Bronchial epithelial cell (primary cell): ENCODE measurements at regions not wholly inside any gene's neighbourhood (a gene's known extent, or its start where the extent isn't known, plus 50 kb on each side); places are given as distances from the start of the nearest gene placed in this dataset.

Experiments
- DNase-seq: peaks from one replicate; pipeline ENCODE4 v3.0.0-alpha.2; 2010; ENCODE audit warnings: low read depth
- FAIRE-seq: peaks from 2 replicates; lab custom pipeline; 2011; peaks lifted over from hg19 to GRCh38; lab: Jason Lieb, UNC
- H3K27me3 ChIP-seq: 2 replicates; pipeline ENCODE4 v1.5.1; 2011; ENCODE audit warnings: low read length; ENCODE audit not compliant: control insufficient read depth, insufficient read depth
- H3K36me3 ChIP-seq: 2 replicates; pipeline ENCODE4 v1.5.1; 2011; ENCODE audit warnings: low read length; ENCODE audit not compliant: control insufficient read depth, insufficient read depth
- H3K4me3 ChIP-seq: 2 replicates; pipeline ENCODE4 v1.5.1; 2011; ENCODE audit warnings: mild to moderate bottlenecking, low read depth, low read length, control low read depth
- CTCF ChIP-seq: IDR thresholded peaks from 2 replicates; pipeline ENCODE4 v1.5.1; 2011; ENCODE audit warnings: mild to moderate bottlenecking, moderate library complexity, low read length, control low read depth, inconsistent platforms; ENCODE audit not compliant: insufficient read depth, severe bottlenecking

GRCh38 chr12:107451246-107451645 lies 234.4 kb upstream of the PWP1 start:
- DNase-seq: no peak
- no peak for FAIRE-seq
- Histone ChIP-seq H3K27me3 (no peaks in the 10 kb centered on the region), H3K4me3 (no peak overlapping the region), H3K36me3 (no peaks in the 10 kb centered on the region)
- TF ChIP-seq CTCF: no peak

- Histone ChIP-seq H3K27me3 (no peaks in the 10 kb centered on the region), H3K4me3 (no peak overlapping the region), H3K36me3 (no peaks in the 10 kb centered on the region)
- TF ChIP-seq CTCF: no peak
- no peak for FAIRE-seq
- DNase-seq: no peak
These were observed 231.3 kb upstream of the PWP1 start for GRCh38 chr12:107454109-107454830.

GRCh38 chr12:107457362-107457935 lies 228.2 kb upstream of the PWP1 start:
- DNase-seq (no peak), FAIRE-seq (no peak)
- no peaks in the 10 kb centered on the region for H3K27me3 ChIP-seq
- H3K36me3 ChIP-seq: no peaks in the 10 kb centered on the region
- TF ChIP-seq CTCF: no peak
- H3K4me3 ChIP-seq: no peak overlapping the region

GRCh38 chr12:107458163-107458562 lies 227.4 kb upstream of the PWP1 start:
- Histone ChIP-seq H3K4me3 (no peak overlapping the region), H3K36me3 (no peaks in the 10 kb centered on the region), H3K27me3 (no peaks in the 10 kb centered on the region)
- FAIRE-seq (peak; percentile 92), DNase-seq (no peak)
- TF ChIP-seq CTCF: no peak

GRCh38 chr12:107458990-107459389 lies 226.6 kb upstream of the PWP1 start:
- Histone ChIP-seq H3K36me3 (no peaks in the 10 kb centered on the region), H3K27me3 (no peaks in the 10 kb centered on the region), H3K4me3 (no peak overlapping the region)
- DNase-seq (no peak), FAIRE-seq (no peak)
- no peak for TF ChIP-seq CTCF
